Gastrocnemius medialis (tissue), 4 donors: ENCODE measurements at regions not wholly inside any gene's neighbourhood (a gene's known extent, or its start where the extent isn't known, plus 50 kb on each side); places are given as distances from the start of the nearest gene placed in this dataset.

Experiments used
- ATAC-seq, 2 donors: fragments of 150-250 bp; one replicate each; pipeline ENCODE4 v1.9.1; 2016
- DNase-seq, 2 donors: peaks; one replicate each; pipeline ENCODE4 v3.0.0-alpha.2; 2019
- H3K27ac ChIP-seq, 4 donors: fragments of 200-600 bp; sonication (generic); 1 replicate in 1 of 4; 2 replicates in 3 of 4; pipeline ENCODE4 v1.5.1; 2016 to 2018; ENCODE audit warnings: mild to moderate bottlenecking in 2 of 4, moderate library complexity in 1 of 4
- H3K27me3 ChIP-seq, 3 donors: fragments of 200-600 bp; sonication (generic) in 2 of 3; 1 replicate in 1 of 3; 2 replicates in 2 of 3; pipeline versions ENCODE4 v1.5.1 to v1.6.0; 2016 to 2019; ENCODE audit warnings: mild to moderate bottlenecking in 1 of 3, moderate library complexity in 1 of 3
- H3K36me3 ChIP-seq, 2 donors: fragments of 200-600 bp; sonication (generic) in 1 of 2; one replicate each; pipeline ENCODE4 v1.5.1; 2017 to 2018
- H3K4me1 ChIP-seq, 2 donors: fragments of 200-600 bp; sonication (generic) in 1 of 2; one replicate each; pipeline ENCODE4 v1.5.1; 2016 to 2017; ENCODE audit warnings: mild to moderate bottlenecking in 2 of 2
- H3K4me3 ChIP-seq, 4 donors: fragments of 200-600 bp; sonication (generic) in 3 of 4; 1 replicate in 1 of 4; 2 replicates in 3 of 4; pipeline ENCODE4 v1.5.1; 2016 to 2019; ENCODE audit warnings: mild to moderate bottlenecking in 2 of 4
- H3K9me3 ChIP-seq, 3 donors: fragments of 200-600 bp; sonication (generic) in 2 of 3; 1 replicate in 1 of 3; 2 replicates in 2 of 3; pipeline ENCODE4 v1.5.1; 2016 to 2019
- CTCF ChIP-seq, 5 experiments: fragments of 450-650 bp in 3 of 5; fragments of 200-600 bp in 2 of 5; sonication (generic) in 2 of 5; IDR thresholded peaks in 4 of 5; conservative IDR thresholded peaks in 1 of 5; 1 replicate in 4 of 5; 2 replicates in 1 of 5; pipeline ENCODE4 v1.5.1; 2016 to 2019; ENCODE audit warnings: antibody characterized with exemption in 5 of 5, mild to moderate bottlenecking in 3 of 5, moderate library complexity in 3 of 5
- POLR2A ChIP-seq, 2 donors: fragments of 450-650 bp; IDR thresholded peaks; one replicate each; pipeline ENCODE4 v1.6.1; 2017; ENCODE audit warnings: antibody characterized with exemption in 2 of 2, mild to moderate bottlenecking in 2 of 2, moderate library complexity in 2 of 2
- in situ Hi-C, 4 donors: fragments of 200-750 bp; cut with MboI; loops; one replicate each; pipeline versions ENCODE4 v1.15.0 to v1.8.0; 2017; ENCODE audit warnings: low sequenced_read_pairs in 4 of 4
- intact Hi-C: fragments of 100-400 bp; cut with DNase I; formaldehyde crosslinking; loops from one replicate; pipeline ENCODE4 v1.15.1; 2023; ENCODE audit warnings: low total_unique reads

GRCh38 chr9:108691614-108692013 lies 164.2 kb downstream of the ACTL7B start:
- H3K36me3 ChIP-seq: no peaks in the 10 kb centered on the region
- no peaks in the 10 kb centered on the region for H3K27me3 ChIP-seq
- ATAC-seq: no peak
- no peak for DNase-seq
- TF ChIP-seq CTCF (IDR thresholded peaks at IDR 0.05 in 4 of 5, conservative IDR thresholded peaks at IDR 0.05 in 1 of 5): no peak
- no peak for TF ChIP-seq POLR2A (IDR thresholded peaks at IDR 0.05)
- peaks cover 0 to under 1% (median 0%) of the 10 kb centered on the region in 3 donors for H3K9me3 ChIP-seq
- in situ Hi-C loops: no loop called here
- intact Hi-C loops: no loop called here
- H3K4me1 ChIP-seq: no peaks in the 10 kb centered on the region
- H3K27ac ChIP-seq: no peak overlapping the region
- no peak overlapping the region for H3K4me3 ChIP-seq

GRCh38 chr9:108688676-108689075 lies 167.1 kb downstream of the ACTL7B start:
- no peak overlapping the region for H3K27ac ChIP-seq
- H3K4me1 ChIP-seq: no peaks in the 10 kb centered on the region
- H3K9me3 ChIP-seq: peaks cover 0 to 3% (median 0%) of the 10 kb centered on the region in 3 donors
- H3K4me3 ChIP-seq: no peak overlapping the region
- in situ Hi-C loops: no loop called here
- H3K36me3 ChIP-seq: no peaks in the 10 kb centered on the region
- ATAC-seq: no peak
- TF ChIP-seq POLR2A (IDR thresholded peaks at IDR 0.05): no peak
- TF ChIP-seq CTCF (IDR thresholded peaks at IDR 0.05 in 4 of 5, conservative IDR thresholded peaks at IDR 0.05 in 1 of 5): no peak
- H3K27me3 ChIP-seq: no peaks in the 10 kb centered on the region
- DNase-seq: no peak
- intact Hi-C loops: no loop called here

GRCh38 chr9:108688051-108688450 lies 167.7 kb downstream of the ACTL7B start:
- no peaks in the 10 kb centered on the region for H3K27me3 ChIP-seq
- peaks cover 0 to 3% (median 0%) of the 10 kb centered on the region in 3 donors for H3K9me3 ChIP-seq
- TF ChIP-seq CTCF (IDR thresholded peaks at IDR 0.05 in 4 of 5, conservative IDR thresholded peaks at IDR 0.05 in 1 of 5): no peak
- TF ChIP-seq POLR2A (IDR thresholded peaks at IDR 0.05): no peak
- H3K4me1 ChIP-seq: no peaks in the 10 kb centered on the region
- no peak overlapping the region for H3K4me3 ChIP-seq
- no peak for DNase-seq
- H3K36me3 ChIP-seq: no peaks in the 10 kb centered on the region
- intact Hi-C loops (no loop called here), in situ Hi-C loops (no loop called here)
- ATAC-seq: no peak
- H3K27ac ChIP-seq: no peak overlapping the region

- Histone ChIP-seq H3K4me1 (no peaks in the 10 kb centered on the region), H3K4me3 (no peak overlapping the region), H3K27ac (no peak overlapping the region), H3K36me3 (no peaks in the 10 kb centered on the region), H3K27me3 (no peaks in the 10 kb centered on the region), H3K9me3 (peaks cover 0 to 3% (median 0%) of the 10 kb centered on the region in 3 donors)
- intact Hi-C loops (no loop called here), in situ Hi-C loops (no loop called here)
- TF ChIP-seq POLR2A (IDR thresholded peaks at IDR 0.05) (no peak), CTCF (IDR thresholded peaks at IDR 0.05 in 4 of 5, conservative IDR thresholded peaks at IDR 0.05 in 1 of 5) (no peak)
- DNase-seq (no peak), ATAC-seq (no peak)
Measured at GRCh38 chr9:108687006-108687987, 168.5 kb downstream of the ACTL7B start.
